IPS-20b (cell line): ENCODE measurements at regions not wholly inside any gene's neighbourhood (a gene's known extent, or its start where the extent isn't known, plus 50 kb on each side); places are given as distances from the start of the nearest gene placed in this dataset.

Experiments
- H3K27ac ChIP-seq: one replicate; pipeline ENCODE4 v1.5.1; 2013; ENCODE audit warnings: low read length
- H3K27me3 ChIP-seq: 2 replicates; pipeline ENCODE4 v1.6.1; 2013; ENCODE audit warnings: mild to moderate bottlenecking, low read length, inconsistent platforms; ENCODE audit not compliant: insufficient read depth
- H3K36me3 ChIP-seq: 2 replicates; pipeline ENCODE4 v1.6.1; 2013; ENCODE audit warnings: low read depth, mild to moderate bottlenecking, inconsistent platforms, low read length, moderate library complexity; ENCODE audit not compliant: insufficient read depth
- H3K4me1 ChIP-seq: 2 replicates; pipeline ENCODE4 v1.6.1; 2013; ENCODE audit warnings: mild to moderate bottlenecking, control low read depth, inconsistent platforms, low read length, moderate library complexity; ENCODE audit not compliant: insufficient read depth
- H3K4me3 ChIP-seq: 2 replicates; pipeline ENCODE4 v1.5.1; 2013; ENCODE audit warnings: mild to moderate bottlenecking, low read length, inconsistent platforms
- H3K9ac ChIP-seq: 2 replicates; pipeline ENCODE4 v1.6.1; 2013; ENCODE audit warnings: low read depth, mild to moderate bottlenecking, inconsistent platforms, low read length, moderate library complexity
- H3K9me3 ChIP-seq: 2 replicates; pipeline ENCODE4 v1.6.1; 2013; ENCODE audit warnings: mild to moderate bottlenecking, low read depth, low read length, inconsistent platforms; ENCODE audit not compliant: insufficient read depth

- H3K36me3 ChIP-seq: no peaks in the 10 kb centered on the region
- no peak overlapping the region for H3K9ac ChIP-seq
- H3K9me3 ChIP-seq: no peaks in the 10 kb centered on the region
- no peaks in the 10 kb centered on the region for H3K27me3 ChIP-seq
- H3K4me3 ChIP-seq: no peak overlapping the region
- H3K4me1 ChIP-seq: peaks cover 15% of the 10 kb centered on the region; the same call in 1 of the 2 replicates
- H3K27ac ChIP-seq: no peak overlapping the region
Measured at GRCh38 chr2:64336171-64336570, 117.8 kb upstream of the LGALSL start.

GRCh38 chr2:64337314-64337713, 116.6 kb upstream of the LGALSL start:
- Histone ChIP-seq H3K27ac (no peak overlapping the region), H3K36me3 (no peaks in the 10 kb centered on the region), H3K4me1 (peaks cover 6% of the 10 kb centered on the region; the same call in 1 of the 2 replicates), H3K4me3 (no peak overlapping the region), H3K27me3 (no peaks in the 10 kb centered on the region), H3K9ac (no peak overlapping the region), H3K9me3 (no peaks in the 10 kb centered on the region)

- H3K9me3 ChIP-seq: no peaks in the 10 kb centered on the region
- no peak overlapping the region for H3K9ac ChIP-seq
- no peaks in the 10 kb centered on the region for H3K27me3 ChIP-seq
- H3K4me1 ChIP-seq: peaks cover 6% of the 10 kb centered on the region; the same call in 1 of the 2 replicates
- no peak overlapping the region for H3K4me3 ChIP-seq
- H3K36me3 ChIP-seq: no peaks in the 10 kb centered on the region
- no peak overlapping the region for H3K27ac ChIP-seq
Measured at GRCh38 chr2:64338108-64338507, 115.9 kb upstream of the LGALSL start.

- Histone ChIP-seq H3K4me1 (peaks cover 6% of the 10 kb centered on the region; the same call in 1 of the 2 replicates), H3K27ac (no peak overlapping the region), H3K9me3 (no peaks in the 10 kb centered on the region), H3K36me3 (no peaks in the 10 kb centered on the region), H3K4me3 (no peak overlapping the region), H3K9ac (no peak overlapping the region), H3K27me3 (no peaks in the 10 kb centered on the region)
Measured at GRCh38 chr2:64338910-64339500, 115.0 kb upstream of the LGALSL start.

GRCh38 chr2:64341461-64341860, 112.5 kb upstream of the LGALSL start:
- Histone ChIP-seq H3K36me3 (no peaks in the 10 kb centered on the region), H3K4me1 (peaks cover 6% of the 10 kb centered on the region; the same call in 1 of the 2 replicates), H3K9ac (no peak overlapping the region), H3K4me3 (no peak overlapping the region), H3K27ac (no peak overlapping the region), H3K9me3 (no peaks in the 10 kb centered on the region), H3K27me3 (no peaks in the 10 kb centered on the region)

- no peak overlapping the region for H3K27ac ChIP-seq
- no peak overlapping the region for H3K4me3 ChIP-seq
- H3K36me3 ChIP-seq: no peaks in the 10 kb centered on the region
- no peaks in the 10 kb centered on the region for H3K27me3 ChIP-seq
- no peak overlapping the region for H3K9ac ChIP-seq
- no peaks in the 10 kb centered on the region for H3K9me3 ChIP-seq
- peaks cover 6% of the 10 kb centered on the region; the same call in 1 of the 2 replicates for H3K4me1 ChIP-seq
Measured at GRCh38 chr2:64342195-64343099, 111.5 kb upstream of the LGALSL start.

- Histone ChIP-seq H3K36me3 (no peaks in the 10 kb centered on the region), H3K4me1 (no peaks in the 10 kb centered on the region), H3K27ac (no peak overlapping the region), H3K9me3 (no peaks in the 10 kb centered on the region), H3K27me3 (no peaks in the 10 kb centered on the region), H3K4me3 (no peak overlapping the region), H3K9ac (no peak overlapping the region)
Measured at GRCh38 chr2:64344999-64345576, 108.9 kb upstream of the LGALSL start.

GRCh38 chr2:64345998-64346397, 108.0 kb upstream of the LGALSL start:
- Histone ChIP-seq H3K27ac (no peak overlapping the region), H3K9me3 (no peaks in the 10 kb centered on the region), H3K27me3 (no peaks in the 10 kb centered on the region), H3K4me3 (no peak overlapping the region), H3K4me1 (no peaks in the 10 kb centered on the region), H3K9ac (no peak overlapping the region), H3K36me3 (no peaks in the 10 kb centered on the region)

GRCh38 chr2:64348386-64349130, 105.4 kb upstream of the LGALSL start:
- Histone ChIP-seq H3K9ac (no peak overlapping the region), H3K4me1 (no peaks in the 10 kb centered on the region), H3K27me3 (no peaks in the 10 kb centered on the region), H3K4me3 (no peak overlapping the region), H3K36me3 (no peaks in the 10 kb centered on the region), H3K9me3 (no peaks in the 10 kb centered on the region), H3K27ac (no peak overlapping the region)

- H3K4me1 ChIP-seq: no peaks in the 10 kb centered on the region
- no peak overlapping the region for H3K9ac ChIP-seq
- H3K4me3 ChIP-seq: no peak overlapping the region
- H3K27me3 ChIP-seq: no peaks in the 10 kb centered on the region
- H3K9me3 ChIP-seq: no peaks in the 10 kb centered on the region
- H3K36me3 ChIP-seq: no peaks in the 10 kb centered on the region
- no peak overlapping the region for H3K27ac ChIP-seq
Measured at GRCh38 chr2:64349131-64349530, 104.8 kb upstream of the LGALSL start.

- Histone ChIP-seq H3K27me3 (no peaks in the 10 kb centered on the region), H3K4me1 (no peaks in the 10 kb centered on the region), H3K4me3 (no peak overlapping the region), H3K36me3 (no peaks in the 10 kb centered on the region), H3K9ac (no peak overlapping the region), H3K27ac (no peak overlapping the region), H3K9me3 (no peaks in the 10 kb centered on the region)
Measured at GRCh38 chr2:64350996-64351395, 103.0 kb upstream of the LGALSL start.
